ENCODE measurements at regions not wholly inside any gene's neighbourhood (a gene's known extent, or its start where the extent isn't known, plus 50 kb on each side); places are given as distances from the start of the nearest gene placed in this dataset.

DNA sequence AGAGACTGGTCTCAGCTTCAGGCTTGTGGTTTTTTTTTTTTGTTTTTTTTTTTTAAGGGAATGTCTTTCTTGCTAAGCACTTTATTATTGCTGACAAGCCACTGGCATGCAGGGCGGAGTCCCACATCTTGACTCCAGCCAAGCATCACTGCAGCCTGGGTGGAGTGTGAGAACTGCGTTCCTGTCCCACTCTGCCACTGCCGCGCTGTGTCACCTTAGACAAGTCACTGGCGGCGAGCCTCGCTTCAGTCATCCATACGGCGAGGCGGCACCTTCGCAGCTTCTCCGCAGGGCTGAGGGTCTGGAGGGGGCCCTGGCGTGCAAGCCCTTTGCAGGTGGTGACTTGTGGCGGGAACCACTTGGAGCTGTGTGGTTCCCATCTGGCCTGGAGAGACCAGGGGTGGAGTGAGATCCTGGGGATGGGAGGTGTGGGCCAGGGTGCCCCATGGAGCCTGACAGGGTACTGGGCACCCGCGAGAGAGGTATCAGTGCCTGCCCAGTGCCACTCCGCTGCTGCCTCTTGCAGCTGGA lies 99.1 kb upstream of the CIBAR2 start:
- TF ChIP-seq, protein P1, sequence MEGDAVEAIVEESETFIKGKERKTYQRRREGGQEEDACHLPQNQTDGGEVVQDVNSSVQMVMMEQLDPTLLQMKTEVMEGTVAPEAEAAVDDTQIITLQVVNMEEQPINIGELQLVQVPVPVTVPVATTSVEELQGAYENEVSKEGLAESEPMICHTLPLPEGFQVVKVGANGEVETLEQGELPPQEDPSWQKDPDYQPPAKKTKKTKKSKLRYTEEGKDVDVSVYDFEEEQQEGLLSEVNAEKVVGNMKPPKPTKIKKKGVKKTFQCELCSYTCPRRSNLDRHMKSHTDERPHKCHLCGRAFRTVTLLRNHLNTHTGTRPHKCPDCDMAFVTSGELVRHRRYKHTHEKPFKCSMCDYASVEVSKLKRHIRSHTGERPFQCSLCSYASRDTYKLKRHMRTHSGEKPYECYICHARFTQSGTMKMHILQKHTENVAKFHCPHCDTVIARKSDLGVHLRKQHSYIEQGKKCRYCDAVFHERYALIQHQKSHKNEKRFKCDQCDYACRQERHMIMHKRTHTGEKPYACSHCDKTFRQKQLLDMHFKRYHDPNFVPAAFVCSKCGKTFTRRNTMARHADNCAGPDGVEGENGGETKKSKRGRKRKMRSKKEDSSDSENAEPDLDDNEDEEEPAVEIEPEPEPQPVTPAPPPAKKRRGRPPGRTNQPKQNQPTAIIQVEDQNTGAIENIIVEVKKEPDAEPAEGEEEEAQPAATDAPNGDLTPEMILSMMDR (IDR thresholded peaks at IDR 0.05; ENCODE audit: insufficient read depth, low read depth, low read length) = no peak
- no peak for TF ChIP-seq EZH2 (IDR thresholded peaks at IDR 0.05; ENCODE audit: insufficient read depth, low read length)
